OCI-M1 (cell line): ENCODE measurements at regions not wholly inside any gene's neighbourhood (a gene's known extent, or its start where the extent isn't known, plus 50 kb on each side); places are given as distances from the start of the nearest gene placed in this dataset.

Source experiments
- DNase-seq: peaks from one replicate; lab custom pipeline; 2025; lab: John Stamatoyannopoulos, UW

DNA sequence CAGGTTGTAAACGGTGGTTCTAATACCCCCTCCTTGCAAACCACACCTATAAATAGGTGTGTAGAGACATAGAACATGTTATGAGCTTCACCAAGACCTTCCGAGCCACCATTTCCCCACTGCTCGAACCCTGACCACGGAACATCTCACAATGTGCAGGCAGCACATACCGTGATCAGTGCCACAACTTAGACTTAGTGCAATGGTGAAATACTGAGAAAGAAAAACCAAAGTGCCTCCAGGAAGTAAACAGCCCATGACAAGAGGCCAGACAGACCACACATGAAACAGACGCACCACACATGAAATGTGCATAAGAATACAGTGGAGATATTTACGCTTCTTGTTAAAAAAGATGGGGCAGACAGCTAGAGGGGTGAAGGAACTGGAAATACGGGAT lies 166.9 kb upstream of the CCND2 start:
- DNase-seq, result no peak

DNA sequence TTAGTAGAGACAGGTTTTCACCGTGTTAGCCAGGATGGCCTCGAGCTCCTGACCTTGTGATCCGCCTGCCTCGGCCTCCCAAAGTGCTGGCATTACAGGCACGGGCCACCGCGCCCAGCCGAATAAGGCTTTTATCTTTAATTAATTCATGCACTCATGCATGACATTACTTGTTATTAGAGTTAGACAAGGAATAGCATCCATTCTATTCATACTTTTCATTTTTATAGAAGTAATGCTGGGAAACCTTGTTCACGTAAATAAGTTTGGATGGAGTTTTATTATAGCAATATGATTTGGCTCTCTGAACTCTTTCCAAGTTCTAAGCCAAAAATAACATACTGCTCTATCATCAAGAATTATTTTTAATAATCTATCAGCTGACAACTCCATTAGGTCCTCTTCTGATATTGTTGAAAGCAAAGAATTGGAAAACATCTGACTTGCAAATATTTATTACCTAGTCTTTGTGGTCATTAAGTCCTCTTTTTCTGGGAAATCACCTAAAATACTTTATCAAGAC lies 168.8 kb upstream of the CCND2 start:
- no peak for DNase-seq

DNA sequence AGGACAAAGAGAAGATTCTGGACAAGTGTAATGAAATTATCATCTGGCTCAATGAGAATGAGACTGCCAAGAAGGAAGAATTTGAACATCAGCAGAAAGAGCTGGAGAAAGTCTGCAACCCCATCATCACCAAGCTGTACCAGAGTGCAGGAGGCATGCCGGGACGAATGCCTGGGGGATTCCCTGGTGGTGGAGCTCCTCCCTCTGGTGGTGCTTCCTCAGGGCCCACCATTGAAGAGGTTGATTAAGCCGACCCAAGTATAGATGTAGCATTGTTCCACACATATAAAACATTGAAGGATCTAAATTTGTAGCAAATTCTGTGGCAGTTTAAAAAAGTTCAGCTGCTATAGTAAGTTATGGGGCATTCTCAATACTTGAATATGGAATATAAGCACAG lies 174.3 kb upstream of the CCND2 start:
- no peak for DNase-seq

DNA sequence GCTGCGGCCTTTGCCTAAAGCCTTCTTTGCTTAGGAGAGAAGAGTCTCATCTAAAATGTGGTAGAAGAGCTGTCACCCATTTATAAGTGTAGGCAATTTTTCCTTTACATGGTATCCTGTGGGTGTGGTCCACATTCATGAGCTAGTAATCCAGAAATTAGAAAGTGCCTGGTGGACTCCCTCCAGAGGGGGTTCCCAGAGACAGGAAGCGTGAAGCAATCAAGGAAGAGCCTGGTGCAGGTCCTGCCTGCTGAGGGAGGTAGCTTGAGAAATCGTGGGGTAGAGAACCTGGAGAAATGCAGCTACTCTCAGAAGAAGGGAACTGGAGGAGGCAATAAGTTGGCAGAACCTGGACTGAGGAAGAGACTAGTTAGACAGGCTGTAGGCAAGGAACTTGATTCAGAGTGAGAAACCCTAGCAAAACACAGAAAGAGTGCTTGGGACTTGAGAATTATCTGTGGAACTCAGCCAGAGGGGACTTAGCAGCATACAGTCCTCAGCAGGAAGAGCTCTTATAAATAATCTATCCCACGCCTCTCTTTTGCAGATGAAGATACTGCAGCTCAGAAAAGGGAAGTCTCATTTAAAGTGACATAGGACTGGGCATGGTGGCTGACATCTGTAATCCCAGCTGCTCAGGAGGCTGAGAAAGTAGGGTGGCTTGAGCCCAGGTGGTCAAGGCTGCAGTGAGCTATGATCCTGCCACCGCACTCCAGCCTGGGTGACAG lies 182.4 kb upstream of the CCND2 start:
- DNase-seq, result peak; percentile 67

DNA sequence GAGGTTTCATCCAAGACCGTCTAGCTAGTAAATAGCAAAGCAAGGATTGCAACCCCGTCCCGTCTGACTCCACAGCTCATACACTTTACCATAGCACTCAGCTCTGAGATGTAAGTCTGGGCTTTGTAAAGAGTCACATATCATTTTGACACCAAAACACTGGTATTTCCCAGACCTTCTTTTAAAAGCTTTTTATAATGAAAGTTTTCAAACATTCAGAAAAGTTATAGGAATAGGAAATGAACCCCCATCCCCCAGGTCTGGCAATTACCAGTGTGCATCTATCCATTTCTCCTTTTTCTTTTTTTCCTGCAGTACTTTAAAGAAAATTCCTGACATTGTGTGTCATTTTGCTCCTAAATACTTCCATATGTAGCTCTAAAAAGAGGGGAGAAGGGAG lies 183.6 kb upstream of the CCND2 start:
- no peak for DNase-seq

DNA sequence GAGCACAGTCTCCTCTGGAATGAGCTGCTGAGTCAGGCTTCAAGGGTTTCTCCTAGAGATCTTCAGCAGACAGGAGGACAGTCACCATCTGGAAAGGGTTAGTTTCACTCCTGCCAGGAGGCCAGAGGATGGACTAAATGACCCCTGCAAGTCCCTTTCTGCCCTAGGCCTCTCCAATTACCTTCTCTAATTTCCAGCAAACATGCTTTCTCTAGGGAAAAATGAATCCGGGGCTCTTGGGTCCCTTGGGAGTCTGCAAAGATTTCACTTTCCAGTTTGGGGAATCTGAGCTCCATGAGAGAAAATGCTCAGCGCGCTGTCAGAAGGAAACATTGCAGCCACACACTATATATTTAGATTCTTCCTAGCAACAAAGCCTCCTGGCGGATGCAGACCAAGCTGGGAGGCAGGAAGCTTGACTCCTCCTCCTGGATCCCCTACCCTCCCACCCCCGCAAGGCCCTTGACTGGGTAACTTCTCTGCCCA lies 184.4 kb upstream of the CCND2 start:
- DNase-seq, result no peak

DNA sequence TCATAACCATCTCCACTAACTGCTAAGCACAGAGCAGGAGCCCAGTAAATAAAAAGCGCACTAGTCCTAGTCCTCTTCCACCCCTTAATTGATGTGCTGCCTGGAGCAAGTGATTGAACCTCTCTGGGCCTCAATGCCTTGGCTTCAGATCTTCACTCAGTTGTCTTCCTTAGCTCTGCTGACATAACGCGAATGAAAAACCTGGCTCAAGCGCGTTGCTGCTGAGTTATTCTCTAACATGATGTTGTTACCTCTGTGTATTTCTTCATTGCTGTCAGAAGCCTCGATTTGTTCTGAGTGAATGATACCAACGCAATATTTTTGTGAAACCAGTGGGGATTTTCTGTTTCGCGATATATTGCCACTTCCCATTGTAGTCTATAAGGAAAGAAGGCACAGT lies 185.1 kb upstream of the CCND2 start:
- no peak for DNase-seq

DNA sequence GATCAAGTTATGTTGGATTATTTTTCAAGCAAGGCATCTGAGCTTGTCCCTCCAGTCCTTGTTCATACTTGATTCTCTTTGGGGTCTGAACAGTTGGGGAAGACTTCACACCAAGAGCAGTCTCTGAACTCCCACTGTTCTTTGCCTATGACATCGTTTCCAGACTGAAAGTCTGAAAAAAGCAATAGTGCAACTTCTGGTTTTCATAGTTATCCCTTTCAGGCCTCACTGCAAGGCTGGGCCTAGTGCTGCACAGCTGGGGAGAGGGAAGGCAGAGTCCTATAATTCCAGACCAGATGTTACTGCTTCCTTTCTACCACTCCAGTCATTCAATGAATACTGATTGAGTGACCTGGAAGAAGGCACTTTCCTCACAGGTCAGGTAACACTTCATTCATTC lies 187.1 kb upstream of the CCND2 start:
- no peak for DNase-seq

DNA sequence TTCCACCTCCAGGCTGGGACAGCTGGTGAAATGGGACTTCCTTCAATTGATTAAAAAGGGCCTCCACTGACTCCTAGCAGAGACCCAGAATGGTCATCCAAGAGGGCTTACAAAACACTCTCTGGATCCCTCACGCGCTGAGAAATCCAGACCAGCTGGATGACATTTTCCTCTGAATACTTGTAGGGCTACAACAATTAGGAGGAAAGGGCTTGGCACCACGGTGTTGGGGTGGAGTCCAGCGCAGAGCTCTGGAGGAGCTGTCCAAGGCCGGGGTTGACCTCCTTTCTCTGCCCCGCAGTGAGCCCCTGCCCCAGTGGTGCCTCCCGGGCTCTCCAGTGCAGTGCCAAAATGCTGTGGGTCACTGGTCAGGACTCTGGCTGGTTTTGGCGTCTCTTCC lies 189.0 kb upstream of the CCND2 start:
- no peak for DNase-seq

DNA sequence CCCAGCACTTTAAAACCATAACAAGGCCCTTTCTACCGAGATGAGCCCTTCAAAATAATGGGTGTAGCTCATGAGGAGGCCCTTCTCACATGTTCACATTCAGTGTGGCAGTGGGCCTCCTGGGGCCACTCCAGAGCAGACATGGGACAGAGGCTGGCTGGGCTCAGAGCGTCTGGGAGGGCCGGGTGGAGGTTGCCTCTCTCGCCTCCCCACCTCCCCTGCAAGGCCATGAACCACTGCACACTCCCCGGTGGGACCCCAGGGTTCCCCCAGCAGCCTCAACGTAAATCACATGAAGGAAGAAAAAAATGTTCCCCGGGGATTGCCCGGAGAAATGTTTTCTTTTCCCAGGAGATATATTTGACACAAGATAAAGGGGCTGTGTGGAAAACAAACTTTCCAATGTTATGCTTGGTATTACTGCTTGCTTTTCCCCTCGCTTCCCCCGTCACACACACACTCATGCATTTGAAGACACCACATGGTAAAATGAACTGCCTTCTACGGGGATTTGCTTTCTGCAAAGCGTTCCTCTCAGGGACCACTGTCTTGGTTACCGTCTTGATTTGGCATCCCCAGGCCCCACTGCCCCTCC lies 190.7 kb upstream of the CCND2 start:
- DNase-seq, result no peak

DNA sequence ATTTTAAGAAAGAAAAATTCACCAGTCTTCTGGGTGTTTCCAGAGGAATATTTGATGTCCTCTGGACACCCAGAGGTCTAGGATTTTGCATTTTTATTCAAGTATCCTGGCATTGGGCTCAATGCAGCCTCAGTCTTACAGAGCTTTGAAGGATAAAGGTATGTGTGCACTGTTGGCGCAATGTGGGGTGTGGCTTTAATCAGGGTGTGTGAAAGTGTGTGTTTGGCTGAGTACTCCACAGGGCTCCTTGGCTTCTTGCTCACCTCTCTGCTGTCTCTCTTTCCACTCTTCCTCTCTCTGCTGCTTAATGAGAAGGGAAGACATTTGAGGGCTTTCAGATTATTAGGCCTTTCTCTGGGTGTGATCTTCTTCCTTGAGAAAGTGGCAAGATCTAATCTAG lies 193.3 kb upstream of the CCND2 start:
- no peak for DNase-seq

DNA sequence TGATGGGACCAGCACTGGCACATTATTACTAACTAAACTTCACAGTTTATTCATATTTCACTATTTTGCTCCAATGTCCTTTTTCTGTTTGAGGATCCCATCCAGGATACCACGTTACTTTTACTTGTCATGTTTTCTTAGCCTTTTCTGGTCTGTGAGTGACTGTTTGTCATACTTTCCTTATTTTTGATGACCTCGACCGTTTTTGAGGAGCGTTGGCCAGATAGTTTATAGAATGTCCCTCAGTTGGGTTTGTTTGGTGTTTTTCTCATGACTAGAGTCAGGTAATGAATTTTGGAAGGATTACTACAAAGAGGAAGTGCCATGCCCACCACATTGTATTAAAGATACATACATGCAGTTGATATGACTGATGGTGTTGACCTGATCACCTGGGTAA lies 199.4 kb upstream of the CCND2 start:
- no peak for DNase-seq

DNA sequence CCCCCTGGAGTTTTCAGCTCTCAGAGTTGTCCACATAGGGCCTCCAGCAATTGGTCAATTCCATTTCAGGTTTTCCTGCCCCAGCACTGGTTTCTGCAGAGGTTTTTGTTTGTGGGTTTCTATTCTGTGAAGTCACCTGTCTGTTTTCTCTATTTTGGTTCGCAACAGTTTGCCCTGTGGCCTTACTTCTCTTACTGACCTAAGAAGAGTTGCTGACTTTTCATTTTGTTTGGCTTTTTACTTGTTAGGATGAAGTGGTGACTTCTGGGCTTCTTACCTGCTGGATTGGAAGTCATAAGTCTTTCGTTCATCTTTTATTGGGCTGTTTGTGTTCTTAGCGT lies 196.4 kb upstream of the PARP11 start:
- no peak for DNase-seq

DNA sequence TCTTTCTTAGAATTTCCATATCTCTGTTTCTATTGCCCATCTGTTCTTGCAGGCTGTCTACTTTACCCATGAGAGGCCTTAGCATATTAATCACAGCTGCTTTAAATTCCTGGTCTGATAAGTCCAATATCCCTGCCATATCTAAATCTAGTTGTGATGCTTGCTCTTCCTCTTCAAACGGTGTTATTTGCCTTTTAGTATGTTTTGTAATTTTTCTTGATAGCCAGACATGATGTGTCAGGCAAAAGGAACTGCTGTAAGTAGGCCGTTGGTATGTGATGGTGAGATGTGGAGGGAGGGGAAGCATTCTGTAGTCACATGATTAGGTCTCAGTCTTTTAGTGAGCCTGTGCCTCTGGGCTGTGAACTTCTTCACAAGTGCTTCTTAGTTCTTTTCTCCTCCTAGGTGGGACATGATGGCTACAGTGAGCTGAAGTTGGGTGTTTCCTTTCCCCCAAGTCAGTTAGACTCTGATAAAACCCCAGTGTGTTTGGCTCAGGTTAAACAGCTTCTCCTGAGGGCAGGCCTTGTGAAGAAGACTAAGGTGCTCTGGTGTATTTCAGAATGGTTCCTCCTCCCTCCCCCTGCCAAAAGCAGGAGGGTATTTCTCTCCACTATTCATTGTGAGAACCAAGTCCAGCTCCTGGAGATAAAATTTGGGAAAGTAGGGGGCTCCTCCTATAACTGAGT lies 195.9 kb upstream of the PARP11 start:
- DNase-seq, result peak; percentile 21

DNA sequence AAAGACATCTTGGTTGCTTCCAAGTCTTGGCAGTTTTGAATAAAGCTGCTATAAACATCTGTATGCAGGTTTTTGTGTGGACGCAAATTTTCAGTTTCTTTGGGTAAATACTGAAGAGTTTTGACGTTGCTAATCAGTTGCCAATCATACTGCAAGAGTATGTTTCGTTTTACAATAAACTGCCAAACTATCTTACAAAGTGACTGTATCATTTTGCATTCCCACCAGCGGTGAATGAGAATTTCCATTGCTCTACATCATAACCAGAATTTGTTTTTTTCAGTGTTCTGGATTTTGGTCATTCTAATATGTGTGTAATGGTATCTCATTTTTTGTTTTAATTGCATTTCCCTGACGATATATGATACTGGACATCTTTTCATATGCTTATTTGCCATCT lies 190.8 kb upstream of the PARP11 start:
- no peak for DNase-seq

DNA sequence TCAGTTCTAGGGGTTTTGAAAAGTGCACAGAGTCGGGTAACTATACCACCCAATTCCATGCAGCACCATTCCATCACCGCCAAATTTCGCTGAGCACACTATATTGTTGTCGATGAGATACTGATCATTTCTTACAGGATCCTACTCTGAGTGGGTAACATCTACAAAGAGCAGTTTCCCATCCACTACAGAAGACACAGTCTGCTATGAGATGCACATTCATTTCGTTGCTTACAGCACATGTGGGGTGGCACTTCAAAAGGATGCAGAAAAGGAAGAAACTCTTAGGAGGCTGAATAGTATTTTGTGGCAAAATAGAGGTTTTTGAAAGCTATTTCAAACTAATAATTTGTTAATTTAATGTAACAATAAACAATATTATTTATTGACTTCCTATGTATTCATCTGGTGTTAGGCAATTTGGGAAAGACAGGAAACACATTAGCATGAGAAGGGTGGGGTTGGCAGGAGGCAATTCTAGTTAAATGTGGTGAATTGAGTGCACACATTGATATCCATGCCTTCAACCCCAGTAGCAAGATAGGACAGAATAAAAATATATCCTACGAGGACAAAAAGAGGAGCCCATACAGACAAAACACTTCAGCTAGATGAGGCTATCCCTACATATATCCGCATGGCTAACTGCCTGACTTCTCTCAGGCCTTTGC lies 186.8 kb upstream of the PARP11 start:
- no peak for DNase-seq

DNA sequence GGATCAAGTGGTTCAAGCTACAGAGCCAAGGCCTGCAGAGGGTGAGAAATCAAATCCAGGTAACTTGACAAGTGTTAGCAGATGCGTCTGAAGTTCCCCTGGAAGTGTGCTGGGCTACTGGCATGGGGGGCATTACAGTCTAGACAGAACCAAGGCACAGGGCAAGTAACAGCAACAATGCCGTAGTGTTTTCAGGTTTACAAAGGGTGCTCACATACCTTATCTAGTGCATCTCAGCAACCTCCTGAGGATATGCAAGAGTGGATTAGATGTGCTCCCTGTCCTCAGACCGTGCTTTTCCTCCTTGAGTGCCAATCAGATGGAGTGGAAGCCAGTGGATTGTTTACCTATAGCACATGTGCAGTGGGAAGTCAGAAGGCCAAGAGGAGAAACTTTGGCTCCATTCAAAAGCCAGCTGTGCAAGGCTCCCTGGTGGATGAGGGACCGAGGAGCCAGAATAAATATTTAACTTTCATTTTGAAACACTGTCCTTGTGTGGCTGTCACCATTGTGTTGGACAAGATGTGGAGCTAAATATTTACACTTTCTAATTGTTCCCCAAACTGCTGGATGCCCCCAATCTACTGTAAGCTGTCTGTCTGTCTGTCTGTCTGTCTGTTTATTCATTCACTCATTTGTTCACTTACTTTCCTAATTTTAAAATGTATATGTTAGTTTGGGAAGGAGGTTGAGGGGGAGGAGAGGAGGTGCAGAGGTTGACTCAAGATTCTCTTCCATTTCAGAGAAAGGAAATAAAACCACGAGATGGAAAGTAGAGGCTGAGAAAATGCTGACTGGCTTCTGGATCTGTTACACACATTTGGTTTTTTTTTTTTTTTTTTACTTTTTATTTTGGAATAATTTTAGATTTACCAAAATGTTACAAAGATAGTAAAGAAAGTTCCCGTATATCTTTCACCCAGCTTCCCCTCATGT lies 184.0 kb upstream of the PARP11 start:
- DNase-seq, result no peak

DNA sequence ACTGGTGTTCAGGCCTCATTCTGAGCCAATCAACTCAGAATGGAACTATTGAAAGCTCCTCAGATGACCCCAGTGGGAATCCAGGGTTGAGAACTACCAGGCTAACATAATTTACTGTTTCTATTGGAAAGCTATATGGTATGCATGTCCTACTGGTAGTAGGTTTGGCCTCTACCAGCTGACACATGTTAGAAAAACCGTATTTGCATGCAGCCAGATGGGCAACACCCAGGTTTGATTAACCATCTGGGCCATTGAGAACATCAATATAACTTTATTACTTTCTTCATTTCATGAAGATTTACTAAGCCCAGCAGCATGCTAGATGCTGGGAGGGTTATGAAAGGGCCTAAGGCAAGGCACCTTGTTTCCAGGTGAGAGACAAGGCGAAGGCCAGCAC lies 181.4 kb upstream of the PARP11 start:
- no peak for DNase-seq

DNA sequence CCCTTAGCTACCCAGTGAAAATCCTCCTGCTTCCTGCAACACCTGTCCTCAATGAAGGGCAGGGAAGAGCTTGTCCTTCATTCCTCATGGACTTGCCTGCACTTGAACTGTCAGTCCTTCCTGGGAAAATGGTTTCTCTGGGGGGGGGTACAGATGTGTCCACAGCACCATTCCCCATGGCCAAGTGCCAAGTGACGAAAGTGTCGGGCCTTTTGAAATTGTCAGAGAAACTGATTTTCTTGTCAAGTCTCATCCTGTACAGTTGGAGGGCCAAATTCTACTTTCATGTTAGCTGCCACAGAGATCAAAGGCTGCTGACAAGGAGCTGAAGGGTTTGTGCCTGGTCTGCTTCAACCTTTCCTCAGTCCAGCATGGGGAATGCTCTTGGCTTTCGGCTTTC lies 179.5 kb upstream of the PARP11 start:
- no peak for DNase-seq

DNA sequence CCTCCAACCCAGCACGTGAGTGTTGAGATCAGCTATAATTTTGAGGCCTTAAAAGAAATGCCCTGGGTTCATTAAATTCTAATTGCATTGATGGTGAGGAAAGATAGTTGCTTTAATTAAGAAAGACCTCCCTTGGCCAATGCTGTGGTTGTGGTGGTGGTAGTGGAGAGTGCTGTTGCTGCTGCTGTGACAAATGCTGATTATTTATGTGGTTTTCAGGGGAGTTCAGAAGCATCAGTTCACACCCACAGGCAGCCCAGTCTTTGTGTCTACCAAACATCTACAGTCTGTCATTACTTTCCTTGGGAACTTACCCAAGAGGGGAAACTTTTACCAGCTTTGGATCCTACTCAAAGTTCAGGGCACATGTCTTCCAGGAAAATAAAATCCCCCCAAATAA lies 178.4 kb upstream of the PARP11 start:
- no peak for DNase-seq

DNA sequence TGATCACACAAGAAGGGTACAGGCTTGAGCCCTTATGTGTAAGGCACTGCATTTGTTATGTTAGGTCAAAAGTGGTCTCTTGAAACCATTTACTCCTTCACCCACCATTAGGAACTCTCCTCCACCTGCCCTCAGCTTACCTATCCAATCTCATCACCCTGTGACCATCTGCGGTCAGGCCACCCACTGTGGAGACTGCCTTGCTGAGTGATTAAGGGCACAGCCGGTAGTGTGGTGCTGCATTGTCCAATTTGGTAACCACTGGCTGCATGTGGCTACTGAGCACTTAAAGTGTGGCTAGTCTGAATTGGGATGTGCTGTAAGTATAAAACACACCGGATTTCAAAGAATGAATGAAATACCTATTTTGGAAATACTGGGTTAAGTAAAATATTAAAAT lies 177.1 kb upstream of the PARP11 start:
- no peak for DNase-seq
